ENCODE measurements at regions not wholly inside any gene's neighbourhood (a gene's known extent, or its start where the extent isn't known, plus 50 kb on each side); places are given as distances from the start of the nearest gene placed in this dataset.

- Histone ChIP-seq H3K4me2 (ENCODE audit: low read length) (no peak overlapping the region), H3K27me3 (ENCODE audit: insufficient read depth, low read length) (no peaks in the 10 kb centered on the region), H3K4me1 (ENCODE audit: insufficient read depth, low read length) (no peaks in the 10 kb centered on the region), H3K27ac (ENCODE audit: low read depth, low read length) (no peak overlapping the region), H3K79me2 (ENCODE audit: insufficient read depth, low read length) (no peaks in the 10 kb centered on the region), H4K20me1 (ENCODE audit: insufficient read depth, low read length) (no peaks in the 10 kb centered on the region), H3K4me3 (ENCODE audit: insufficient read depth, low read depth, low read length) (no peak overlapping the region), H3K9ac (ENCODE audit: low read length) (no peak overlapping the region), H3K9me3 (ENCODE audit: insufficient read depth, low read depth, low read length) (peaks cover under 1% of the 10 kb centered on the region), H3K36me3 (ENCODE audit: insufficient read depth, low read length) (no peaks in the 10 kb centered on the region), H2AFZ (ENCODE audit: low read depth, low read length) (no peak overlapping the region)
- FAIRE-seq (no peak), DNase-seq (ENCODE audit: low read depth) (no peak)
- H3K4me3 Mint-ChIP-seq (ENCODE audit: unreplicated experiment), result no peak overlapping the region
- H3K27ac Mint-ChIP-seq (ENCODE audit: unreplicated experiment), result no peak overlapping the region
- H3K4me1 Mint-ChIP-seq (ENCODE audit: low read depth, unreplicated experiment), result no peaks in the 10 kb centered on the region
- no peaks in the 10 kb centered on the region for H3K27me3 Mint-ChIP-seq (ENCODE audit: low read depth, unreplicated experiment)
- H3K9me3 Mint-ChIP-seq (ENCODE audit: unreplicated experiment), result peaks cover 13% of the 10 kb centered on the region
- H3K36me3 Mint-ChIP-seq (ENCODE audit: low read depth, unreplicated experiment), result no peaks in the 10 kb centered on the region
- TF ChIP-seq EZH2 (IDR thresholded peaks at IDR 0.05; ENCODE audit: insufficient read depth, low read length) (no peak), CTCF (IDR thresholded peaks at IDR 0.05; ENCODE audit: insufficient read depth, low read depth, low read length) (no peak)
These were observed 640.6 kb downstream of the EPHA4 start for GRCh38 chr2:220931491-220931890.

GRCh38 chr2:220932041-220932440 is 640.1 kb downstream of the EPHA4 start:
- Histone ChIP-seq H3K27ac (ENCODE audit: low read depth, low read length) (no peak overlapping the region), H2AFZ (ENCODE audit: low read depth, low read length) (no peak overlapping the region), H4K20me1 (ENCODE audit: insufficient read depth, low read length) (no peaks in the 10 kb centered on the region), H3K9me3 (ENCODE audit: insufficient read depth, low read depth, low read length) (no peaks in the 10 kb centered on the region), H3K4me2 (ENCODE audit: low read length) (no peak overlapping the region), H3K4me1 (ENCODE audit: insufficient read depth, low read length) (no peaks in the 10 kb centered on the region), H3K79me2 (ENCODE audit: insufficient read depth, low read length) (no peaks in the 10 kb centered on the region), H3K4me3 (ENCODE audit: insufficient read depth, low read depth, low read length) (no peak overlapping the region), H3K36me3 (ENCODE audit: insufficient read depth, low read length) (no peaks in the 10 kb centered on the region), H3K27me3 (ENCODE audit: insufficient read depth, low read length) (no peaks in the 10 kb centered on the region), H3K9ac (ENCODE audit: low read length) (no peak overlapping the region)
- DNase-seq (ENCODE audit: low read depth) (no peak), FAIRE-seq (no peak)
- TF ChIP-seq CTCF (IDR thresholded peaks at IDR 0.05; ENCODE audit: insufficient read depth, low read depth, low read length) (no peak), EZH2 (IDR thresholded peaks at IDR 0.05; ENCODE audit: insufficient read depth, low read length) (no peak)
- H3K27me3 Mint-ChIP-seq (ENCODE audit: low read depth, unreplicated experiment), result no peaks in the 10 kb centered on the region
- H3K36me3 Mint-ChIP-seq (ENCODE audit: low read depth, unreplicated experiment), result no peaks in the 10 kb centered on the region
- H3K4me3 Mint-ChIP-seq (ENCODE audit: unreplicated experiment), result no peak overlapping the region
- H3K9me3 Mint-ChIP-seq (ENCODE audit: unreplicated experiment), result peaks cover 7% of the 10 kb centered on the region
- H3K4me1 Mint-ChIP-seq (ENCODE audit: low read depth, unreplicated experiment), result no peaks in the 10 kb centered on the region
- no peak overlapping the region for H3K27ac Mint-ChIP-seq (ENCODE audit: unreplicated experiment)

- H3K4me1 ChIP-seq (ENCODE audit: insufficient read depth, low read length), result no peaks in the 10 kb centered on the region
- no peak overlapping the region for H3K4me3 ChIP-seq (ENCODE audit: insufficient read depth, low read depth, low read length)
- H3K79me2 ChIP-seq (ENCODE audit: insufficient read depth, low read length), result no peaks in the 10 kb centered on the region
- no peaks in the 10 kb centered on the region for H3K36me3 Mint-ChIP-seq (ENCODE audit: low read depth, unreplicated experiment)
- TF ChIP-seq CTCF (IDR thresholded peaks at IDR 0.05; ENCODE audit: insufficient read depth, low read depth, low read length) (no peak), EZH2 (IDR thresholded peaks at IDR 0.05; ENCODE audit: insufficient read depth, low read length) (no peak)
- no peak overlapping the region for H3K4me2 ChIP-seq (ENCODE audit: low read length)
- H3K9ac ChIP-seq (ENCODE audit: low read length), result no peak overlapping the region
- H3K27me3 ChIP-seq (ENCODE audit: insufficient read depth, low read length), result no peaks in the 10 kb centered on the region
- H3K4me3 Mint-ChIP-seq (ENCODE audit: unreplicated experiment), result no peak overlapping the region
- H3K27ac Mint-ChIP-seq (ENCODE audit: unreplicated experiment), result no peak overlapping the region
- DNase-seq (ENCODE audit: low read depth) (no peak), FAIRE-seq (no peak)
- H3K27me3 Mint-ChIP-seq (ENCODE audit: low read depth, unreplicated experiment), result no peaks in the 10 kb centered on the region
- H2AFZ ChIP-seq (ENCODE audit: low read depth, low read length), result no peak overlapping the region
- H3K9me3 ChIP-seq (ENCODE audit: insufficient read depth, low read depth, low read length), result no peaks in the 10 kb centered on the region
- H3K27ac ChIP-seq (ENCODE audit: low read depth, low read length), result no peak overlapping the region
- H3K9me3 Mint-ChIP-seq (ENCODE audit: unreplicated experiment), result no peaks in the 10 kb centered on the region
- H3K36me3 ChIP-seq (ENCODE audit: insufficient read depth, low read length), result no peaks in the 10 kb centered on the region
- no peaks in the 10 kb centered on the region for H4K20me1 ChIP-seq (ENCODE audit: insufficient read depth, low read length)
- H3K4me1 Mint-ChIP-seq (ENCODE audit: low read depth, unreplicated experiment), result no peaks in the 10 kb centered on the region
These were observed 636.2 kb downstream of the EPHA4 start for GRCh38 chr2:220935789-220936321.
